Heart left ventricle (tissue), 16 donors: ENCODE measurements at regions not wholly inside any gene's neighbourhood (a gene's known extent, or its start where the extent isn't known, plus 50 kb on each side); places are given as distances from the start of the nearest gene placed in this dataset.
"Not testable (repeated sequence)": the region's sequence is repeated elsewhere in the genome, so short reads cannot be mapped to it uniquely, and the experiment has no call there.

ENCODE experiments used
- ATAC-seq, 4 donors: fragments of 200-7000 bp; cut with Tn5 transposase; one replicate each; pipeline ENCODE4 v1.9.1; 2020 to 2022; ENCODE audit warnings: moderate library complexity in 4 of 4, mild to moderate bottlenecking in 3 of 4, moderate number of reproducible peaks in 1 of 4
- DNase-seq, 5 donors: peaks; one replicate each; pipeline ENCODE4 v3.0.0-alpha.2; 2020
- H3K27ac ChIP-seq, 12 donors: fragments of 200-600 bp; sonication (generic) in 4 of 12; one replicate each; pipeline versions ENCODE4 v1.5.0 to v1.8.0; 2016 to 2022; ENCODE audit warnings: mild to moderate bottlenecking in 2 of 12
- H3K27me3 ChIP-seq, 9 donors: fragments of 200-600 bp; sonication (generic) in 2 of 9; one replicate each; pipeline versions ENCODE4 v1.5.1 to v1.8.0; 2016 to 2022; ENCODE audit warnings: mild to moderate bottlenecking in 3 of 9
- H3K36me3 ChIP-seq, 9 donors: fragments of 200-600 bp; sonication (generic) in 2 of 9; one replicate each; pipeline versions ENCODE4 v1.5.0 to v1.8.0; 2018 to 2022; ENCODE audit warnings: mild to moderate bottlenecking in 2 of 9
- H3K4me1 ChIP-seq, 12 donors: fragments of 200-600 bp; sonication (generic) in 4 of 12; one replicate each; pipeline versions ENCODE4 v1.5.0 to v1.8.0; 2016 to 2022; ENCODE audit warnings: mild to moderate bottlenecking in 3 of 12
- H3K4me3 ChIP-seq, 12 donors: fragments of 200-600 bp; sonication (generic) in 4 of 12; one replicate each; pipeline versions ENCODE4 v1.5.0 to v1.8.0; 2017 to 2022; ENCODE audit warnings: mild to moderate bottlenecking in 9 of 12, moderate library complexity in 4 of 12
- H3K9me3 ChIP-seq, 12 donors: fragments of 200-600 bp; sonication (generic) in 4 of 12; one replicate each; pipeline versions ENCODE4 v1.5.0 to v1.8.0; 2016 to 2022; ENCODE audit warnings: mild to moderate bottlenecking in 1 of 12
- POLR2A ChIP-seq, 2 donors: fragments of 450-650 bp; IDR thresholded peaks; one replicate each; pipeline ENCODE4 v1.6.1; 2017; ENCODE audit warnings: antibody characterized with exemption in 2 of 2, mild to moderate bottlenecking in 2 of 2, moderate library complexity in 2 of 2
- WGBS, 4 donors: extraction: QIAGEN DNeasy Blood & Tissue Kit in 2 of 4; methylation state at CpG; one replicate each; pipeline versions ENCODE4 v1.1.5 to v1.1.7; 2013 to 2018; 5-methylcytosine and 5-hydroxymethylcytosine counted together
- intact Hi-C, 10 donors: fragments of 100-400 bp; cut with DNase I; formaldehyde crosslinking; loops; one replicate each; pipeline versions ENCODE4 v1.11.1 to v1.14.2; 2022
- TF ChIP-seq, protein P1 (sequence below), 12 donors: fragments of 200-600 bp; sonication (generic) in 4 of 12; IDR thresholded peaks; one replicate each; pipeline versions ENCODE4 v1.5.0 to v1.8.0; 2018 to 2022; ENCODE audit warnings: antibody characterized with exemption in 12 of 12, mild to moderate bottlenecking in 5 of 12
- donor health status: ischemic (EF 13 %, LVEDD 7.1; RV severe dilation, severe dysfunction).
- donor health status: healthy with polysubstance abuse.
- donor health status: DM: no; HTN: yes; CAD: no.
- donor health status: DM: no; HTN: no; CAD: no.
- donor health status: ischemic (EF 25% LVEDD 6.9; RV normal size, moderate dysfunction).
- donor health status: ischemic (EF 25% LVEDD 5.7; RV mildly dilated, moderate dysfunction).
- donor health status: healthy.
- donor health status: DM: yes; HTN: yes; CAD: no.
- donor health status: ischemic (EF 35%, LVEDD 5.7; RV mildly dilated, moderate dysfunction).
- donor health status: nonischemic (EF 11% LVEDD 7.7; RV severe dilation, severe dysfunction).
- donor health status: DM: yes; HTN: yes; CAD: no.
- donor health status: PGD.
- donor health status: ischemic (EF 29% LVEDD 5.4; RV normal size, mild dysfunction).
- donor health status: nonischemic (EF 23%, LVEDD 6.1; RV moderate dilation, normal function).

- ATAC-seq, H3K4me1 ChIP-seq, DNase-seq, H3K9me3 ChIP-seq, H3K36me3 ChIP-seq, H3K27me3 ChIP-seq, H3K27ac ChIP-seq, H3K4me3 ChIP-seq, intact Hi-C loops: not testable (repeated sequence)
- 89 to 100% (median 95%) methylated on average over 2 of the region's 2 CpGs for WGBS, 4 donors
Observed at GRCh38 chr1:117314951-117315350, 52.3 kb upstream of the MAN1A2 start.

DNA sequence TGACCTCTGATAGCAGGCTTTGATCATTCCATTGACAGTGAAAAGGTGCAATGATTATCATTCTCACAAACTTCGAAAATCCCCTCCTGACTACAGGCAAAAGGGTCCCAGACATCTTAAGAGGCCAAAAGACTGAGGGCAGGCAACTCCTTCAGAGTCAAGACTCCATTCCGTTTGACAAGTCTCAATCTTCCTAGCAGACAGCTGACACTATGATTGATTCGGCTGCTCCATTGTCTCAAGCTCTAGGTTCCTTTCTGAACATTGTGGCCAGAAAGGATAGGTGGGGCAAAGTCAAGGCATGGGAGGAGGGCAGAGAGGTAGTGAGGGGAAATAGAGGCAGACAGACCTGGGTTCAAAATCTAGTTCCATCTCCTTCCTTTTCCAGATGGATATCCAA is 53.7 kb upstream of the MAN1A2 start:
- DNase-seq (no peak), ATAC-seq (no peak)
- TF ChIP-seq, protein P1, sequence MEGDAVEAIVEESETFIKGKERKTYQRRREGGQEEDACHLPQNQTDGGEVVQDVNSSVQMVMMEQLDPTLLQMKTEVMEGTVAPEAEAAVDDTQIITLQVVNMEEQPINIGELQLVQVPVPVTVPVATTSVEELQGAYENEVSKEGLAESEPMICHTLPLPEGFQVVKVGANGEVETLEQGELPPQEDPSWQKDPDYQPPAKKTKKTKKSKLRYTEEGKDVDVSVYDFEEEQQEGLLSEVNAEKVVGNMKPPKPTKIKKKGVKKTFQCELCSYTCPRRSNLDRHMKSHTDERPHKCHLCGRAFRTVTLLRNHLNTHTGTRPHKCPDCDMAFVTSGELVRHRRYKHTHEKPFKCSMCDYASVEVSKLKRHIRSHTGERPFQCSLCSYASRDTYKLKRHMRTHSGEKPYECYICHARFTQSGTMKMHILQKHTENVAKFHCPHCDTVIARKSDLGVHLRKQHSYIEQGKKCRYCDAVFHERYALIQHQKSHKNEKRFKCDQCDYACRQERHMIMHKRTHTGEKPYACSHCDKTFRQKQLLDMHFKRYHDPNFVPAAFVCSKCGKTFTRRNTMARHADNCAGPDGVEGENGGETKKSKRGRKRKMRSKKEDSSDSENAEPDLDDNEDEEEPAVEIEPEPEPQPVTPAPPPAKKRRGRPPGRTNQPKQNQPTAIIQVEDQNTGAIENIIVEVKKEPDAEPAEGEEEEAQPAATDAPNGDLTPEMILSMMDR (IDR thresholded peaks at IDR 0.05) = no peak
- no peak for TF ChIP-seq POLR2A (IDR thresholded peaks at IDR 0.05)
- intact Hi-C loops = no loop called here
- H3K27ac ChIP-seq = no peak overlapping the region
- no peaks in the 10 kb centered on the region for H3K36me3 ChIP-seq
- H3K4me1 ChIP-seq = peaks cover 0 to 2% (median 0%) of the 10 kb centered on the region in 12 donors
- H3K9me3 ChIP-seq = peaks cover 0 to 4% (median 0%) of the 10 kb centered on the region in 12 donors
- no peak overlapping the region for H3K4me3 ChIP-seq
- 76 to 88% (median 83%) methylated on average over 3 of the region's 3 CpGs for WGBS, 4 donors
- no peaks in the 10 kb centered on the region for H3K27me3 ChIP-seq

- ATAC-seq (no peak), DNase-seq (no peak)
- no peaks in the 10 kb centered on the region for H3K36me3 ChIP-seq
- TF ChIP-seq, protein P1 (IDR thresholded peaks at IDR 0.05) = peak in 10 of 12 donors; percentile 16 to 47 (median 35)
- no peak for TF ChIP-seq POLR2A (IDR thresholded peaks at IDR 0.05)
- WGBS, 4 donors = 49 to 58% (median 55%) methylated on average over 4 of the region's 4 CpGs
- H3K4me1 ChIP-seq = peaks cover 0 to 2% (median 0%) of the 10 kb centered on the region in 12 donors
- H3K27me3 ChIP-seq = no peaks in the 10 kb centered on the region
- no peak overlapping the region for H3K4me3 ChIP-seq
- no peak overlapping the region for H3K27ac ChIP-seq
- peaks cover 0 to 4% (median 0%) of the 10 kb centered on the region in 12 donors for H3K9me3 ChIP-seq
- intact Hi-C loops = no loop called here
Observed at GRCh38 chr1:117312453-117313138, 54.7 kb upstream of the MAN1A2 start.

GRCh38 chr1:117308311-117308916 is 58.8 kb upstream of the MAN1A2 start:
- Histone ChIP-seq H3K4me3 (no peak overlapping the region), H3K9me3 (no peaks in the 10 kb centered on the region), H3K27ac (no peak overlapping the region), H3K36me3 (no peaks in the 10 kb centered on the region), H3K4me1 (peaks cover 0 to 2% (median 0%) of the 10 kb centered on the region in 12 donors), H3K27me3 (no peaks in the 10 kb centered on the region)
- intact Hi-C loops = no loop called here
- 63 to 73% (median 67%) methylated on average over 3 of the region's 3 CpGs for WGBS, 4 donors
- no peak for TF ChIP-seq POLR2A (IDR thresholded peaks at IDR 0.05)
- TF ChIP-seq, protein P1 (IDR thresholded peaks at IDR 0.05) = no peak
- ATAC-seq (no peak), DNase-seq (no peak)
